ENCODE measurements at regions not wholly inside any gene's neighbourhood (a gene's known extent, or its start where the extent isn't known, plus 50 kb on each side); places are given as distances from the start of the nearest gene placed in this dataset.

- no peak for DNase-seq (ENCODE audit: low spot score)
Observed at GRCh38 chr11:113581713-113582112, 106.5 kb upstream of the DRD2 start.

GRCh38 chr11:113579292-113579940 lies 104.2 kb upstream of the DRD2 start:
- DNase-seq (ENCODE audit: low spot score) = no peak

- no peak for DNase-seq (ENCODE audit: low spot score)
Observed at GRCh38 chr11:113578715-113579250, 103.6 kb upstream of the DRD2 start.

- no peak for DNase-seq (ENCODE audit: low spot score)
Observed at GRCh38 chr11:113578033-113578380, 102.8 kb upstream of the DRD2 start.

- no peak for DNase-seq (ENCODE audit: low spot score)
Observed at GRCh38 chr11:113577356-113578032, 102.3 kb upstream of the DRD2 start.

GRCh38 chr11:113574586-113574985 lies 99.4 kb upstream of the DRD2 start:
- DNase-seq (ENCODE audit: low spot score) = no peak

- DNase-seq (ENCODE audit: low spot score) = no peak
Observed at GRCh38 chr11:113574171-113574570, 99.0 kb upstream of the DRD2 start.

GRCh38 chr11:113572136-113572735 lies 97.0 kb upstream of the DRD2 start:
- no peak for DNase-seq (ENCODE audit: low spot score)

- DNase-seq (ENCODE audit: low spot score) = no peak
Observed at GRCh38 chr11:113571531-113571930, 96.3 kb upstream of the DRD2 start.

GRCh38 chr11:113570906-113571305 lies 95.7 kb upstream of the DRD2 start:
- no peak for DNase-seq (ENCODE audit: low spot score)

GRCh38 chr11:113569391-113569790 lies 94.2 kb upstream of the DRD2 start:
- no peak for DNase-seq (ENCODE audit: low spot score)

GRCh38 chr11:113568566-113568965 lies 93.4 kb upstream of the DRD2 start:
- DNase-seq (ENCODE audit: low spot score) = no peak

GRCh38 chr11:113567867-113568544 lies 92.8 kb upstream of the DRD2 start:
- no peak for DNase-seq (ENCODE audit: low spot score)

- no peak for DNase-seq (ENCODE audit: low spot score)
Observed at GRCh38 chr11:113567097-113567496, 91.9 kb upstream of the DRD2 start.

GRCh38 chr11:113564527-113565130 lies 89.4 kb upstream of the DRD2 start:
- no peak for DNase-seq (ENCODE audit: low spot score)

- no peak for DNase-seq (ENCODE audit: low spot score)
Observed at GRCh38 chr11:113563766-113564526, 88.7 kb upstream of the DRD2 start.

GRCh38 chr11:113562981-113563461 lies 87.8 kb upstream of the DRD2 start:
- no peak for DNase-seq (ENCODE audit: low spot score)

- DNase-seq (ENCODE audit: low spot score) = no peak
Observed at GRCh38 chr11:113562576-113562975, 87.4 kb upstream of the DRD2 start.

GRCh38 chr11:113557926-113558325 lies 82.7 kb upstream of the DRD2 start:
- no peak for DNase-seq (ENCODE audit: low spot score)

- no peak for DNase-seq (ENCODE audit: low spot score)
Observed at GRCh38 chr11:113556036-113556435, 80.8 kb upstream of the DRD2 start.

GRCh38 chr11:113555071-113555619 lies 79.9 kb upstream of the DRD2 start:
- no peak for DNase-seq (ENCODE audit: low spot score)

Measured in hematopoietic multipotent progenitor cell treated with erythropoietin and hydrocortisone succinate and interleukin-3 and kit ligand, for 17 days (in vitro differentiated cells).